Vagina (tissue), 2 donors: ENCODE measurements at regions not wholly inside any gene's neighbourhood (a gene's known extent, or its start where the extent isn't known, plus 50 kb on each side); places are given as distances from the start of the nearest gene placed in this dataset.

Experiments
- DNase-seq, 2 donors: peaks; one replicate each; pipeline ENCODE4 v3.0.0-alpha.2; 2017; ENCODE audit errors: extremely low spot score in 2 of 2
- H3K27ac ChIP-seq: fragments of 200-600 bp; sonication (generic); one replicate; pipeline ENCODE4 v1.5.1; 2019
- H3K27me3 ChIP-seq: fragments of 200-600 bp; sonication (generic); one replicate; pipeline ENCODE4 v1.5.1; 2019
- H3K36me3 ChIP-seq, 2 donors: fragments of 200-600 bp; sonication (generic); one replicate each; pipeline ENCODE4 v1.5.1; 2017 to 2019
- H3K4me1 ChIP-seq: fragments of 200-600 bp; sonication (generic); one replicate; pipeline ENCODE4 v1.5.1; 2019
- H3K4me3 ChIP-seq, 2 donors: fragments of 200-600 bp; sonication (generic); 1 replicate in 1 of 2; 2 replicates in 1 of 2; pipeline ENCODE4 v1.5.1; 2016 to 2019
- H3K9me3 ChIP-seq: fragments of 200-600 bp; sonication (generic); one replicate; pipeline ENCODE4 v1.5.1; 2019
- POLR2A ChIP-seq, 2 donors: fragments of 450-650 bp; IDR thresholded peaks; one replicate each; pipeline ENCODE4 v1.6.1; 2017; ENCODE audit warnings: antibody characterized with exemption in 2 of 2, mild to moderate bottlenecking in 2 of 2, moderate library complexity in 2 of 2
- POLR2AphosphoS5 ChIP-seq, 2 donors: sonication (generic); formaldehyde crosslinking; IDR thresholded peaks; one replicate each; pipeline ENCODE4 v1.9.0; 2017; ENCODE audit warnings: antibody characterized with exemption in 2 of 2, mild to moderate bottlenecking in 2 of 2, low read depth in 1 of 2; ENCODE audit not compliant: insufficient read depth in 1 of 2
- intact Hi-C: fragments of 100-400 bp; cut with DNase I; formaldehyde crosslinking; loops from one replicate; pipeline ENCODE4 v1.15.1; 2023
- TF ChIP-seq, protein P1 (sequence below), 3 experiments: fragments of 450-650 bp in 2 of 3; fragments of 200-600 bp in 1 of 3; sonication (generic) in 1 of 3; IDR thresholded peaks; one replicate each; pipeline ENCODE4 v1.5.1; 2017 to 2019; ENCODE audit warnings: antibody characterized with exemption in 3 of 3, mild to moderate bottlenecking in 2 of 3, moderate library complexity in 2 of 3

DNA sequence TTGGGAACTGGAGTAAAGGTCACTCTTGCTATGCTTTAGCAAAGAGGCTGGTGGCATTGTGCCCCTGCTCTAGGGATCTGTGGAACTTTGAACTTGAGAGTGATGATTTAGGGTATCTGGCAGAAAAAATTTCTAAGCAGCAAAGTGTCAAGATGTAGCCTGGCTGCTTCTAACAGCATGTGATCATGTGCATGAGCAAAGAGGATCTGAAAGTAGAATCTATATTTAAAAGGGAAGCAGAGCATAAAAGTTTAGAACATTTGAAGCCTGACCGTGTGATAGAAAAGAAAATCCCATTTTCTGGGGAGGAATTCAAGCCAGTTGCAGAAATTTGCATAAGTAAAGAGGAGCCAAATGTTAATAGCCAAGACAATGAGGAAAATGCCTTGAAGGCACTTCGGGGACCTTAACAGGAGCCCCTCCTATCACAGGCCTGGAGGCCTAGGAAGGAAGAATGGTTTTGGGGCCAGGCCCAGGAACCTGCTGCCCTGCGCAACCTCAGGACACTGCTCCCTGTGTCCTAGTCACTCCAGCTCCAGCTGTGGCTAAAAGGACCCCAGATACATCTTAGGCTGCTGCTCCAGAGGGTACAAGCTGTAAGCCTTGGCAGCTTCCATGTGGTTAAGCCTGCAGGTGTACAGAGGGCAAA, 212.2 kb upstream of the LINGO1 start:
- no peaks in the 10 kb centered on the region for H3K9me3 ChIP-seq
- intact Hi-C loops = no loop called here
- DNase-seq = no peak
- H3K4me1 ChIP-seq = no peaks in the 10 kb centered on the region
- no peak overlapping the region for H3K4me3 ChIP-seq
- H3K36me3 ChIP-seq = no peaks in the 10 kb centered on the region
- no peak overlapping the region for H3K27ac ChIP-seq
- TF ChIP-seq, protein P1, sequence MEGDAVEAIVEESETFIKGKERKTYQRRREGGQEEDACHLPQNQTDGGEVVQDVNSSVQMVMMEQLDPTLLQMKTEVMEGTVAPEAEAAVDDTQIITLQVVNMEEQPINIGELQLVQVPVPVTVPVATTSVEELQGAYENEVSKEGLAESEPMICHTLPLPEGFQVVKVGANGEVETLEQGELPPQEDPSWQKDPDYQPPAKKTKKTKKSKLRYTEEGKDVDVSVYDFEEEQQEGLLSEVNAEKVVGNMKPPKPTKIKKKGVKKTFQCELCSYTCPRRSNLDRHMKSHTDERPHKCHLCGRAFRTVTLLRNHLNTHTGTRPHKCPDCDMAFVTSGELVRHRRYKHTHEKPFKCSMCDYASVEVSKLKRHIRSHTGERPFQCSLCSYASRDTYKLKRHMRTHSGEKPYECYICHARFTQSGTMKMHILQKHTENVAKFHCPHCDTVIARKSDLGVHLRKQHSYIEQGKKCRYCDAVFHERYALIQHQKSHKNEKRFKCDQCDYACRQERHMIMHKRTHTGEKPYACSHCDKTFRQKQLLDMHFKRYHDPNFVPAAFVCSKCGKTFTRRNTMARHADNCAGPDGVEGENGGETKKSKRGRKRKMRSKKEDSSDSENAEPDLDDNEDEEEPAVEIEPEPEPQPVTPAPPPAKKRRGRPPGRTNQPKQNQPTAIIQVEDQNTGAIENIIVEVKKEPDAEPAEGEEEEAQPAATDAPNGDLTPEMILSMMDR (IDR thresholded peaks at IDR 0.05) = no peak
- TF ChIP-seq POLR2A (IDR thresholded peaks at IDR 0.05) (no peak), POLR2AphosphoS5 (IDR thresholded peaks at IDR 0.05; ENCODE audit: insufficient read depth in 1 of 2, low read depth in 1 of 2) (no peak)
- H3K27me3 ChIP-seq = no peaks in the 10 kb centered on the region

DNA sequence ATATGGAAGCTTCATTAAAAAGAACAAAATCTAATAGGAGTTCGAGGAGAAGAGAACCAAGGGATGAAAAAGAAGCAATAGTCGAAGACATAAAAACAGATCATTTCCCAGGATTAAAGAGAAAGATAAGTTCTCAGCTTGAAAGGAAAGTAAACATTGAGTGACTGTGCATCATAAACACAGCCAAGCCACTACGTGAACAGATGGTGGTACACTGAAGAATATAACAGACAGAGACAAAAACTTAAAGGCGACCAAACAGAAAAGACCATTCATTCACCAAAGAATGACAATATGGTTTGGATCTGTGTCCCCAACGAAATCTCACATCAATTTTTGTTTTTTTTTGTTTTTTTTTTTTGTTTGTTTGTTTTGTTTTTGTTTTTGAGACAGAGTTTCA, 210.8 kb upstream of the LINGO1 start:
- H3K36me3 ChIP-seq = no peaks in the 10 kb centered on the region
- no peaks in the 10 kb centered on the region for H3K4me1 ChIP-seq
- intact Hi-C loops = no loop called here
- H3K9me3 ChIP-seq = no peaks in the 10 kb centered on the region
- TF ChIP-seq POLR2A (IDR thresholded peaks at IDR 0.05) = no peak
- TF ChIP-seq, protein P1 (IDR thresholded peaks at IDR 0.05) = no peak
- TF ChIP-seq POLR2AphosphoS5 (IDR thresholded peaks at IDR 0.05; ENCODE audit: insufficient read depth in 1 of 2, low read depth in 1 of 2) = no peak
- no peak overlapping the region for H3K4me3 ChIP-seq
- DNase-seq = no peak
- no peak overlapping the region for H3K27ac ChIP-seq
- H3K27me3 ChIP-seq = no peaks in the 10 kb centered on the region

DNA sequence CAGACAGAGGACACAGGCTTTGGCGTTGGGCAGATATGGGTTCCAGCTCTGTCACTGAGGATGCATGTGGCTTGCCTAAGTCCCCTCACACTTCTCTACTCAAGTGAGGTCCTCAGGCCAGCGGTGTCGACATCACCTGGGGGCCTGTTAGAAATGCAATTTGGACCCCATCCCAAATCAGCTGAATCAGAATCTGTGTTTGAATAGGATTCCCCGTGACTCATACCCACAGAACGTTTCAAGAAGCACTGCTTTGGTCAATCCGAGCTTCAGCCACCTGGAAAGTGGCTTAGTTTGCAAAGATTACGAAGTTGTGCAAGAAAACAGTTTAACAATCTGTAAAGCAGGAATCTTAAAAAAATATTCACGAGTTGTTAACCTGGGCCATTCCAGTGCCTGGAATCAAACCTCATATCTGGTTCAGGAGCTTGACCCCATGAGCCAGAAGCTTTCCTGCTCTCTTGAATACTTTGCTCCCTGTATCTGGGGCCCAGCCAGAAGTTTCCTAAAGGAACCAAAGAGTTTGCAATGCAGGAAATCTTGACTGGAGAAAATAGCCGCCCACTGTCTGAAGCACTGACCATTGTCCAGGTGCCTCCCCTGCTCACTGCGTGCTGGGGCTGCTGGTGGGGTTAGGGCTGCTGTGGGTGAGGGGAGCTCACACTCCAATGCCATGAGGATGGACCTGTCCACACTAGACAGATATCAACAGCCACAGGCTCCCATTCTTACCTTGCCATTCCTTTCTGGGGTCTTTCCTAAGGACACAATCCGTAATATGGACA, 208.5 kb upstream of the LINGO1 start:
- DNase-seq = no peak
- Histone ChIP-seq H3K27me3 (no peaks in the 10 kb centered on the region), H3K4me1 (no peaks in the 10 kb centered on the region), H3K27ac (no peak overlapping the region), H3K36me3 (no peaks in the 10 kb centered on the region), H3K4me3 (no peak overlapping the region), H3K9me3 (no peaks in the 10 kb centered on the region)
- intact Hi-C loops = no loop called here
- TF ChIP-seq, protein P1 (IDR thresholded peaks at IDR 0.05) = no peak
- no peak for TF ChIP-seq POLR2A (IDR thresholded peaks at IDR 0.05)
- TF ChIP-seq POLR2AphosphoS5 (IDR thresholded peaks at IDR 0.05; ENCODE audit: insufficient read depth in 1 of 2, low read depth in 1 of 2) = no peak

DNA sequence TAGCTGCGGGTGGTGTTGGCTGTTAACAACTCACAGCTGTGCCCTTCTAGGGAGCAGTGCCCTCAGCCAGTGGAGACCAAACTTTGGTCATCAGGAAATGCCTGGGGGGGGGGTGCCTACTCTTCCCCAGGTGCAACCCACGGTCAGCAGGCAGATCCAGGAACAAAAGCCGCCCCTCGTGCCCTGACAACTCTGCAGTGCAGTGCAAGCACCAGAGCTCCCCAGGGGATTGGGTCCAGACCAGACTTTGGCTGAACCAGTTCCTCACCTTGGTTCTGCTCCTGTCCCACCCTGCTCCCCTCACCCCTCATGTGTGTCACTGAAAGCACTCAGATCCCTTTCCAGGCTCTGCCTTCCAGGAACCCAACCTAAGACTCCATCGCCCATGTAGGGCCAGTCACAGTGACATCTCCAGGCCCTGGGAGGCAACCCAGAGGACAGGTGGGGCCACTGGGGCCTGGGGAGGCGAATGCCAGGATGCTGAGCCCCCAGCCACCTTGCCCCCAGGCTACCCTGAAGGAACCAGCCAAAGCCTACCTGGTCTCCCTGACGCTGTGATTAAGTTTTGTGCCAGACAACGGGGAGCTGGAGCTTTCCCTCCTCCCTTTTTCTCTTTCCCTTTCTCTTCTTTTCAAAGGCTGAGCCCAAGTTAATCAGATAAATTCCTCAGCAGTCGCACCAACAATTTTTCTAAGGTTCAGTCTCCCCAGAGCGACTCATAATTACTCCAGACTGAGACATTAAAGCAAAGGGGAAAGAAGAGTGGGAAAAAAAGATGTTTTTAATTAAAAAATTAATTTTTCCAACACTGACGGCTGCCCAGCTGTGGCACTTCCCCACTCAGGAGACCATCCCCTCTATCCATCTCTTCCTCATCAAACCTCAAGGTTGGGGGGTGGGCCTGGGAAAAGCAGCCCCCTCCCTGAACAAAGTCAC, 207.5 kb upstream of the LINGO1 start:
- H3K4me3 ChIP-seq = no peak overlapping the region
- H3K36me3 ChIP-seq = no peaks in the 10 kb centered on the region
- H3K4me1 ChIP-seq = no peaks in the 10 kb centered on the region
- H3K27ac ChIP-seq = no peak overlapping the region
- no peaks in the 10 kb centered on the region for H3K27me3 ChIP-seq
- DNase-seq = no peak
- TF ChIP-seq, protein P1 (IDR thresholded peaks at IDR 0.05) = no peak
- TF ChIP-seq POLR2AphosphoS5 (IDR thresholded peaks at IDR 0.05; ENCODE audit: insufficient read depth in 1 of 2, low read depth in 1 of 2) = no peak
- TF ChIP-seq POLR2A (IDR thresholded peaks at IDR 0.05) = no peak
- intact Hi-C loops = no loop called here
- H3K9me3 ChIP-seq = no peaks in the 10 kb centered on the region
